NB4 (cell line): ENCODE measurements at regions not wholly inside any gene's neighbourhood (a gene's known extent, or its start where the extent isn't known, plus 50 kb on each side); places are given as distances from the start of the nearest gene placed in this dataset.

ENCODE experiments used
- DNase-seq: peaks from one replicate; pipeline ENCODE4 v3.0.0; 2010; ENCODE audit warnings: low read depth
- H3K4me3 ChIP-seq: one replicate; pipeline ENCODE4 v1.5.1; 2011; ENCODE audit warnings: mild to moderate bottlenecking, low read depth, low read length, moderate library complexity
- MYC ChIP-seq: IDR thresholded peaks from 2 replicates; pipeline ENCODE4 v1.6.1; 2011; ENCODE audit warnings: low read depth, low read length
- POLR2A ChIP-seq: IDR thresholded peaks from 2 replicates; pipeline ENCODE4 v1.6.1; 2011; ENCODE audit warnings: mild to moderate bottlenecking; ENCODE audit not compliant: insufficient read length; ENCODE audit errors: extremely low read depth
- TF ChIP-seq, protein P1 (sequence below): IDR thresholded peaks from one replicate; pipeline ENCODE4 v1.5.1; 2012; ENCODE audit warnings: low read depth, low read length
- TF ChIP-seq, protein P2 (sequence below): IDR thresholded peaks from 2 replicates; pipeline ENCODE4 v1.6.1; 2011; ENCODE audit warnings: low read depth, low read length

DNA sequence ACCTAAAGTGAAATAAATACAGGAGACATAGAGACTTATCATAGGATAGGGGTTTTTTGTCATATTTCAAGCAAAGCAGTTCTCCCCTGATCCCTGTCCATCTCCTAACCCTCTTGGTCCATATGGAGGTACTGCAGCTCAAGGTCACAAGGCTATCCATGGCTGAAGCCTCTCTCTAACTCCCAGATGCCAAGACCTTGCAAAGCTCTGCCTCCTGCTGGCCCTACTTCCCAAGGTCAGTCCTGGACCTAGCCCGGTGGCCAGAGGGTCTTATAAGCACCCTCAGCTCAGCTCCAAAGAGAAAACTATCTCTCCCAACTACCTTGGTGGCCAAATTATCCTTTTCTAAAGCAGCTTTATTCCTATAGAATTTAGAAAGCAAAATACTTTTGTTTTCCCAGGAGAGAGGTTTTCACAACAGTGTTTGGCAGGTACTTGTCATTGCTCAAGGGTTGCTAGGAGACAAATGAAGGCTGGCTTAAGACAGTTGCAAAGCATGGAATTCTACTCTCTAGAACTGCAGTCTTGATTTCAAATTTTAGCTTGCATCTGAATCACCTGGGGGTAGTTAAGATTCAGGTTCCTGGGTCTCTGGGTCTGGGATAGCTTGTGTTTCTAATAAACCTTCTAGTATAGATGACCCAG, 121.5 kb downstream of the XCL2 start:
- no peak for DNase-seq
- TF ChIP-seq, protein P1, sequence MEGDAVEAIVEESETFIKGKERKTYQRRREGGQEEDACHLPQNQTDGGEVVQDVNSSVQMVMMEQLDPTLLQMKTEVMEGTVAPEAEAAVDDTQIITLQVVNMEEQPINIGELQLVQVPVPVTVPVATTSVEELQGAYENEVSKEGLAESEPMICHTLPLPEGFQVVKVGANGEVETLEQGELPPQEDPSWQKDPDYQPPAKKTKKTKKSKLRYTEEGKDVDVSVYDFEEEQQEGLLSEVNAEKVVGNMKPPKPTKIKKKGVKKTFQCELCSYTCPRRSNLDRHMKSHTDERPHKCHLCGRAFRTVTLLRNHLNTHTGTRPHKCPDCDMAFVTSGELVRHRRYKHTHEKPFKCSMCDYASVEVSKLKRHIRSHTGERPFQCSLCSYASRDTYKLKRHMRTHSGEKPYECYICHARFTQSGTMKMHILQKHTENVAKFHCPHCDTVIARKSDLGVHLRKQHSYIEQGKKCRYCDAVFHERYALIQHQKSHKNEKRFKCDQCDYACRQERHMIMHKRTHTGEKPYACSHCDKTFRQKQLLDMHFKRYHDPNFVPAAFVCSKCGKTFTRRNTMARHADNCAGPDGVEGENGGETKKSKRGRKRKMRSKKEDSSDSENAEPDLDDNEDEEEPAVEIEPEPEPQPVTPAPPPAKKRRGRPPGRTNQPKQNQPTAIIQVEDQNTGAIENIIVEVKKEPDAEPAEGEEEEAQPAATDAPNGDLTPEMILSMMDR: no peak
- TF ChIP-seq, protein P2, sequence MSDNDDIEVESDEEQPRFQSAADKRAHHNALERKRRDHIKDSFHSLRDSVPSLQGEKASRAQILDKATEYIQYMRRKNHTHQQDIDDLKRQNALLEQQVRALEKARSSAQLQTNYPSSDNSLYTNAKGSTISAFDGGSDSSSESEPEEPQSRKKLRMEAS: no peak
- no peak for TF ChIP-seq POLR2A
- no peak overlapping the region for H3K4me3 ChIP-seq

DNA sequence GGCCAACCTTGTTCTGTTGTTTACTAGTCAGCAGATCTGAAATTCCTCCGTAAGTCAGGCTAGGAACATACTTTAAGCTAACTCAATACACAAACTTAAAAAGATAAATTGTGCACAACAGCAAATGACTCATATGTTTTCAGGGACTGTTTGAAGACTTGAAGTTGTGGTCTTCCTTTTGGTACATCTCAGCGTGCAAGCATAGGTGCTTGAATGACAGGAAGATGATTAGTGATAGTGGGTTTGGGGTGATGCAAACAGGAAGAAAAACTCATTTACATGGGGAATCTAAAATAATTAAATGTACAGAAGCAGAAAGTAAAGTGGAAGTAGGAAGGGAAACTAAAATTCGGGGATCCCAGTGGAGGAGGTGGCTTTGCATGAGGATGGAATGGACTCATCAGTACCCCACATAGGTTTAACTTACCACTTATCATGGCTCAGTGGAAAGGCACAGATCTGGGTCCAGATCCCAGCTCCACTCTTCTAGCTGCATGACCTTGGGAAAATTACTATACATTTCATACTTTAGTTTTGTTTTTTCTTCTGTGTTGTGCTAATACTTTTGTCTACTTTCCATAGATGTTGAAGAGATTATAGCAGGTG, 122.3 kb downstream of the XCL2 start:
- TF ChIP-seq, protein P2: no peak
- TF ChIP-seq POLR2A (no peak), MYC (no peak)
- TF ChIP-seq, protein P1: no peak
- H3K4me3 ChIP-seq: no peak overlapping the region
- DNase-seq: no peak

DNA sequence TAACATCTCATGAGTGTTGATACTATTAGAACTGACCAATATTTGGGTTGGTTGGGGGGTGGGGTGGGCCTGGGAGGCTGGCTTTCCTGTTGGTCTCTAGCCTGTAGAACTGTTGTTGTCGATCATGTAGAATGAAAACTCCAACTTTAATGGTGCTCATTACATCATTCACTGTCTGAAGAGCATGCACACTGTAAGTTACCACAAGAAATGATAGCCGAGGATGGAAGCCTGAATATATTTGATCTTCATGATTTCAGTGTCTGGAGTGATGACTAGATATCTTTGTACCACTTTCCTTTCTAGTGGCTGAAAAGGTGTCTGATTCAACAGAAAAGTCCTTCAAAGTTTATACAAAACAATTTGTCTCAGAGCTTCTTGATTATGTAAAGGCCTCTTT, 123.6 kb downstream of the XCL2 start:
- TF ChIP-seq, protein P2: no peak
- no peak for TF ChIP-seq POLR2A
- TF ChIP-seq, protein P1: no peak
- no peak for TF ChIP-seq MYC
- no peak overlapping the region for H3K4me3 ChIP-seq
- no peak for DNase-seq

DNA sequence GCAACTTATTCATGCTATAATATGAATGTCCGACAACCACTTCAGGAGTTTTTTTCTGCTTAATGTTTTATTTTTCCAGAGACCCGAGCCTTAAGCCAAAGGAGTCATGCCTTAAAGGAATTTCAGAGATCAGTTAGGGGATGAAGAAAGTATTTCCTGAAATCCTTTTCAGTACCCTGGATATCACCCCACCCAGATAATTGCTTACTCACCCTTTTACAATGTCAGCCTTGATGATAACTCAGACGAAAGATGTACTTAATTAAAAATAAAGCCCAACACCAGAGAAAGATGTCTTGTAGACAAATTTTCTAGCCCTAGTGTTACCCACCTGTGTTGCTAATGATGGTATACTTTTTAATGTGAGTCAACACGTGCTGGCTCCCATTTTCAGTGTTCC, 124.1 kb downstream of the XCL2 start:
- TF ChIP-seq, protein P1: no peak
- no peak for TF ChIP-seq POLR2A
- TF ChIP-seq, protein P2: no peak
- no peak for TF ChIP-seq MYC
- DNase-seq: no peak
- no peak overlapping the region for H3K4me3 ChIP-seq

DNA sequence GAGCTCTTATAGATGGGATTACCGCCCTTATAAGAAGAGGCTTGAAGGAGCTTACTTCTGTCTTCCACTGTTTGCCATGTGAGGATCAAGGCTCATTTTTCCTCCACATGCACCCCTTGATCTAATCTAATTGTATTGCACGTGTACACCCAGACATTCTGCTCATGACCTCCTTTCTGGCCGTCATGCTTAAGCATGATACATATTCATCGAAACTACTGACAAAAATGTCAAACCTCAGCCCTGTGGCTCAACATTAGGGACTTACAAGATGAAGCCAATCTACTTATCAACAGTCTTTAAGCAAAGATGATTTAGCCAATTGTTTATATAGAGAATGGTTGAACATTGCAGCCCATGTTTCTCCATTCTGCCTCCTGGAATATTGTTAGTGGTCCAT, 127.6 kb downstream of the XCL2 start:
- TF ChIP-seq, protein P1: no peak
- H3K4me3 ChIP-seq: no peak overlapping the region
- DNase-seq: no peak

DNA sequence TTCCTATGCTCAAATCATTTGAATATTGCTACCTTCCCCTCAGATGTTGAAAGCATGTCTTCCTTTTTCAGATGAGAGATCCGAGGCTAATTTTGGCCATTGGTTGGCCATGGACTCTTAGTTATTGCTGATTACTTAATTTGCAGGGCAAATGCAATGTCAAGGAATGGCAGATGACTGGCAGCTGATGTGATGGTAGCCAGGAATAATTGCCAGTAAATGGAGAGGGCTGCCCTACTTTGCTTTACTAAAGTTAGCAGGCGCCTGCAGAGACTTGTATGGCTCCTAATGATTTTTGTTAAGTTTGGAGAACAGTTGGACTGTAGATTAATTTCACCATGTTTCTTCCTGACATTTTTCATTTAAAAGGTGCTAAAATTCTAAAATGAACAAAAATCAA, 128.9 kb downstream of the XCL2 start:
- TF ChIP-seq, protein P2: no peak
- TF ChIP-seq MYC (no peak), POLR2A (no peak)
- TF ChIP-seq, protein P1: no peak
- H3K4me3 ChIP-seq: no peak overlapping the region
- DNase-seq: no peak
